KMS-11 (cell line): ENCODE measurements at regions not wholly inside any gene's neighbourhood (a gene's known extent, or its start where the extent isn't known, plus 50 kb on each side); places are given as distances from the start of the nearest gene placed in this dataset.

ENCODE experiments used
- H2AFZ ChIP-seq: fragments of 200-600 bp; sonication (generic); 2 replicates; pipeline ENCODE4 v1.6.1; 2016; ENCODE audit warnings: antibody characterized with exemption, mixed run types, low read depth
- H3K27ac ChIP-seq: fragments of 200-600 bp; sonication (generic); 2 replicates; pipeline ENCODE4 v1.6.1; 2016; ENCODE audit warnings: mild to moderate bottlenecking, mixed run types
- H3K27me3 ChIP-seq: fragments of 200-600 bp; sonication (generic); 2 replicates; pipeline ENCODE4 v1.6.1; 2017; ENCODE audit warnings: mild to moderate bottlenecking, low read depth, mixed run types, moderate library complexity; ENCODE audit not compliant: insufficient read depth
- H3K36me3 ChIP-seq: fragments of 200-600 bp; sonication (generic); 2 replicates; pipeline ENCODE4 v1.6.1; 2017; ENCODE audit warnings: mild to moderate bottlenecking, mixed run types; ENCODE audit not compliant: insufficient read depth
- H3K4me1 ChIP-seq: fragments of 200-600 bp; sonication (generic); 2 replicates; pipeline ENCODE4 v1.6.1; 2016; ENCODE audit warnings: mild to moderate bottlenecking, low read depth, mixed run types; ENCODE audit not compliant: poor library complexity, severe bottlenecking
- H3K4me2 ChIP-seq: fragments of 200-600 bp; sonication (generic); 2 replicates; pipeline ENCODE4 v1.7.0; 2016; ENCODE audit warnings: mild to moderate bottlenecking, mixed run types
- H3K4me3 ChIP-seq: fragments of 200-600 bp; sonication (generic); IDR thresholded peaks from 2 replicates; pipeline ENCODE4 v1.6.1; 2017; ENCODE audit warnings: low read depth, low read length, mixed read lengths; ENCODE audit not compliant: insufficient read depth
- H3K79me2 ChIP-seq: fragments of 200-600 bp; sonication (generic); 2 replicates; pipeline ENCODE4 v1.6.1; 2016; ENCODE audit warnings: low read depth, mixed run types; ENCODE audit not compliant: insufficient read depth
- H3K9ac ChIP-seq: fragments of 200-600 bp; sonication (generic); 2 replicates; pipeline ENCODE4 v1.6.1; 2016; ENCODE audit warnings: mild to moderate bottlenecking, mixed run types
- H4K20me1 ChIP-seq: fragments of 200-600 bp; sonication (generic); 2 replicates; pipeline ENCODE4 v1.6.1; 2016; ENCODE audit warnings: mild to moderate bottlenecking, mixed run types; ENCODE audit not compliant: insufficient read depth
- CTCF ChIP-seq: fragments of 200-600 bp; sonication (generic); conservative IDR thresholded peaks from 2 replicates; pipeline ENCODE4 v1.6.1; 2017; ENCODE audit warnings: low read depth, mild to moderate bottlenecking, antibody characterized with exemption, low read length, moderate library complexity, mixed read lengths

- no peaks in the 10 kb centered on the region for H3K27me3 ChIP-seq
- H3K79me2 ChIP-seq: no peaks in the 10 kb centered on the region
- no peaks in the 10 kb centered on the region for H3K36me3 ChIP-seq
- no peak overlapping the region for H3K4me3 ChIP-seq
- H2AFZ ChIP-seq: no peak overlapping the region
- no peak overlapping the region for H3K27ac ChIP-seq
- H3K9ac ChIP-seq: no peak overlapping the region
- no peak for TF ChIP-seq CTCF
- H4K20me1 ChIP-seq: no peaks in the 10 kb centered on the region
- peaks cover 39% of the 10 kb centered on the region for H3K4me1 ChIP-seq
- H3K4me2 ChIP-seq: no peak overlapping the region
Observed at GRCh38 chr2:65607662-65608305, 175.4 kb upstream of the SPRED2 start.

DNA sequence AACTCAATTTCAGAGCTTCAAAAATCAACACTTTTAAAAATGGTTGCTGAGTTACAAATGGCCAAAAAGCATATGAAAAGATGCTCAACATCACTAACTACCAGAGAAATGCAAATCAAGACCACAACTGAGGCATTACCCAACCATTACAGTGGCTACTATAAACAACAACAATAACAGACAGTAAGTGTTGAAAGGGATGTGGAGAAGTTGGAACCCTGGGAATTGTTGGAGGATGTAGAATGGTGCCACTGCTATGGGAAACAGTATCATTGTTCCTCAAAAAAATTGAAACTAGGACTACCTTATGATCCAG lies 173.3 kb upstream of the SPRED2 start:
- Histone ChIP-seq H3K4me1 (peaks cover 39% of the 10 kb centered on the region), H4K20me1 (no peaks in the 10 kb centered on the region), H3K27me3 (no peaks in the 10 kb centered on the region), H2AFZ (peak overlapping the region; percentile 40; the same call in 1 of the 2 replicates), H3K4me2 (peak overlapping the region; percentile 72), H3K36me3 (no peaks in the 10 kb centered on the region), H3K9ac (no peak overlapping the region), H3K79me2 (no peaks in the 10 kb centered on the region), H3K4me3 (no peak overlapping the region), H3K27ac (peak overlapping the region; percentile 31; the same call in 1 of the 2 replicates)
- no peak for TF ChIP-seq CTCF

- H3K27me3 ChIP-seq: no peaks in the 10 kb centered on the region
- peak overlapping the region; percentile 31; the same call in 1 of the 2 replicates for H3K27ac ChIP-seq
- no peaks in the 10 kb centered on the region for H4K20me1 ChIP-seq
- H3K9ac ChIP-seq: no peak overlapping the region
- H2AFZ ChIP-seq: peak overlapping the region; percentile 40; the same call in 1 of the 2 replicates
- H3K4me2 ChIP-seq: peak overlapping the region; percentile 72
- no peak overlapping the region for H3K4me3 ChIP-seq
- peaks cover 39% of the 10 kb centered on the region for H3K4me1 ChIP-seq
- no peaks in the 10 kb centered on the region for H3K79me2 ChIP-seq
- no peaks in the 10 kb centered on the region for H3K36me3 ChIP-seq
- TF ChIP-seq CTCF: no peak
Observed at GRCh38 chr2:65605058-65605742, 172.8 kb upstream of the SPRED2 start.

DNA sequence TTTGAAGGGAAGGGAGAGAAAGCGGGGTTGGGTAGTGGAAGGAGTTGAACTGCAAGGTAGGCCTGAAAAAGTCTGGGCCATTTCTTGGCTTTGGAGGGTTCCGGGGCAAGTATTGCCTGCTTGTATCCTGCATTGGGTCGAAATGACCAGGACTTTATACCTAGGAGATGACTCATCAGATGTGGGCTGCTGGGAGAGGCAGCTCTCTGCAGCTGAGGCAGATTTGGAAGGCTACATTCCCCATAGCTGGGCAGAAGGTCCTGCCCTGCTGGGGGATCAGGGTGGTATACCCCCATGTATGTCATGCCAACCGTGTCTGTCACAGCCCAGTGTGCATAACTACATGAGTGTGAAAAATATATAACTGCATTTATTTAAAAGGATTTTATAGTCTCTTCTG lies 171.8 kb upstream of the SPRED2 start:
- H3K27me3 ChIP-seq: no peaks in the 10 kb centered on the region
- H3K27ac ChIP-seq: no peak overlapping the region
- H3K4me2 ChIP-seq: no peak overlapping the region

More for the DNA sequence above, 171.8 kb upstream of the SPRED2 start:
- Histone ChIP-seq H3K4me3 (no peak overlapping the region), H3K9ac (no peak overlapping the region), H3K36me3 (no peaks in the 10 kb centered on the region), H3K79me2 (no peaks in the 10 kb centered on the region), H2AFZ (no peak overlapping the region), H3K4me1 (peaks cover 39% of the 10 kb centered on the region), H4K20me1 (no peaks in the 10 kb centered on the region)
- no peak for TF ChIP-seq CTCF
